ENCODE measurements at regions not wholly inside any gene's neighbourhood (a gene's known extent, or its start where the extent isn't known, plus 50 kb on each side); places are given as distances from the start of the nearest gene placed in this dataset.
"Not testable (repeated sequence)": the region's sequence is repeated elsewhere in the genome, so short reads cannot be mapped to it uniquely, and the experiment has no call there.

DNA sequence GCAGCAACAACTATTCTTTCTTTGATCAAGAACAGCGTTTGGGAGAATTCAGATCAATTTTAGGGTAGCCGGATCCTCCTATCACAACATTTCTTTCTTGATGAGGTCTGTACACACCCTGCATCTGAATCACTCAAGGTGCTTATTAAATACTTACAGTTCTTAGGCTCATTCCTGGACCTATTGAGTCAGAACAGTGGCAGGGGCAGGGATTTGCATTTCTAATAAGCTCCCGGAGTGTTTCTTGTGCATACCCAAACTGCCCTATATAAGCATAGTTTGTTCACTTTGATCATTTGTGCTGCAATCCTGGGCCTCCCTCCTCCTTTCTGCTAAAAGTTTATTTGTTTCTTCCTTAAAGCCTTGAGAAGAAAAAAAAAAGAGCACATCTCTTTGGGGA is 80.5 kb upstream of the RPH3A start:
- intact Hi-C loops (cut with DNase I): no loop called here
- DNase-seq: no peak

DNA sequence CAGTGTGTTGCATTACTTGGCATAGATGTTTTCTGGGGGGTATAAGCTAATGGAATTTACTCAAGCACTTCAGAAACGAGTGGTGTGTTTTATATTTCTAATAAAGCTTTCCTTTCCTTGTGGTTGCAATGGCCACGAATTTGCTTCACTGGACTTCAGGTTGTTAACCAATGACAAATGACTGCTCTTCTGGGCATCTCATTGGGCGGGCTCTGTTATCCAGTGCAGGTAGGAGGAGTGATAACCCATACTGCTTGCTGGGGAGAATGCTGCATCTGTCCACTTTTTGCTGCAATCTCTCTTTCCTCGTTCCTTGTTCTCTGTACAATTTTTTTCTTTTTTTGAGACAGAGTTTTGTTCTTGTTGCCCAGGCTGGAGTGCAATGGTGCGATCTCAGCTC is 80.0 kb upstream of the RPH3A start:
- Histone ChIP-seq H3K4me3 (no peak overlapping the region), H3K36me3 (no peaks in the 10 kb centered on the region), H3K4me1 (no peaks in the 10 kb centered on the region), H3K9me3 (no peaks in the 10 kb centered on the region), H3K27me3 (peaks cover 0 to 2% (median 0%) of the 10 kb centered on the region in 4 donors), H3K27ac (no peak overlapping the region)
- intact Hi-C loops (cut with DNase I): no loop called here
- WGBS, 2 donors: 37 to 41% methylated on average over 5 of the region's 5 CpGs
- TF ChIP-seq, protein P1, sequence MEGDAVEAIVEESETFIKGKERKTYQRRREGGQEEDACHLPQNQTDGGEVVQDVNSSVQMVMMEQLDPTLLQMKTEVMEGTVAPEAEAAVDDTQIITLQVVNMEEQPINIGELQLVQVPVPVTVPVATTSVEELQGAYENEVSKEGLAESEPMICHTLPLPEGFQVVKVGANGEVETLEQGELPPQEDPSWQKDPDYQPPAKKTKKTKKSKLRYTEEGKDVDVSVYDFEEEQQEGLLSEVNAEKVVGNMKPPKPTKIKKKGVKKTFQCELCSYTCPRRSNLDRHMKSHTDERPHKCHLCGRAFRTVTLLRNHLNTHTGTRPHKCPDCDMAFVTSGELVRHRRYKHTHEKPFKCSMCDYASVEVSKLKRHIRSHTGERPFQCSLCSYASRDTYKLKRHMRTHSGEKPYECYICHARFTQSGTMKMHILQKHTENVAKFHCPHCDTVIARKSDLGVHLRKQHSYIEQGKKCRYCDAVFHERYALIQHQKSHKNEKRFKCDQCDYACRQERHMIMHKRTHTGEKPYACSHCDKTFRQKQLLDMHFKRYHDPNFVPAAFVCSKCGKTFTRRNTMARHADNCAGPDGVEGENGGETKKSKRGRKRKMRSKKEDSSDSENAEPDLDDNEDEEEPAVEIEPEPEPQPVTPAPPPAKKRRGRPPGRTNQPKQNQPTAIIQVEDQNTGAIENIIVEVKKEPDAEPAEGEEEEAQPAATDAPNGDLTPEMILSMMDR (IDR thresholded peaks at IDR 0.05): no peak
- FAIRE-seq (no peak), ATAC-seq (no peak), DNase-seq (no peak)

More for the DNA sequence above, 80.5 kb upstream of the RPH3A start:
- Histone ChIP-seq H3K4me1 (no peaks in the 10 kb centered on the region), H3K27me3 (peaks cover 0 to 2% (median 0%) of the 10 kb centered on the region in 4 donors), H3K36me3 (no peaks in the 10 kb centered on the region), H3K27ac (no peak overlapping the region), H3K9me3 (no peaks in the 10 kb centered on the region), H3K4me3 (no peak overlapping the region)
- TF ChIP-seq, protein P1 (IDR thresholded peaks at IDR 0.05): no peak
- 55 to 68% methylated on average over 3 of the region's 3 CpGs for WGBS, 2 donors
- ATAC-seq: no peak
- FAIRE-seq: no peak

DNA sequence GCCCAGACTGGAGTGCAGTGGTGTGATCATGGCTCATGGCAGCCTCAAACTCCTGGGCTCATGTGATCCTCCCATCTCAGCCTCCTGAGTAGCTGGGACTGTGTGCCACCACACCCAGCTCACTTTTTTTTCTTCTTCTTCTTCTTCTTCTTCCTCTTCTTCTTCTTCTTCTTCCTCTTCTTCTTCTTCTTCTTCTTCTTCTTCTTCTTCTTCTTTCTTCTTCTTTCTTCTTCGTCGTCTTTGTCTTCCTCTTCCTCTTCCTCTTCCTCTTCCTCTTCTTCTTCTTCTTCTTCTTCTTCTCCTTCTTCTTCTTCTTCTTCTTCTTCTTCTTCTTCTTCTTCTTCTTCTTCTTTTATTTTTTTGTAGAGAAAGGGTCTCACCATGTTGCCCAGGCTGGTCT is 78.8 kb upstream of the RPH3A start:
- DNase-seq; H3K4me1 ChIP-seq; intact Hi-C loops (cut with DNase I); H3K4me3 ChIP-seq; H3K27ac ChIP-seq; ATAC-seq; H3K9me3 ChIP-seq; H3K36me3 ChIP-seq; H3K27me3 ChIP-seq; FAIRE-seq: not testable (repeated sequence)
- WGBS, 2 donors: 45 to 50% methylated on average over 2 of the region's 2 CpGs

DNA sequence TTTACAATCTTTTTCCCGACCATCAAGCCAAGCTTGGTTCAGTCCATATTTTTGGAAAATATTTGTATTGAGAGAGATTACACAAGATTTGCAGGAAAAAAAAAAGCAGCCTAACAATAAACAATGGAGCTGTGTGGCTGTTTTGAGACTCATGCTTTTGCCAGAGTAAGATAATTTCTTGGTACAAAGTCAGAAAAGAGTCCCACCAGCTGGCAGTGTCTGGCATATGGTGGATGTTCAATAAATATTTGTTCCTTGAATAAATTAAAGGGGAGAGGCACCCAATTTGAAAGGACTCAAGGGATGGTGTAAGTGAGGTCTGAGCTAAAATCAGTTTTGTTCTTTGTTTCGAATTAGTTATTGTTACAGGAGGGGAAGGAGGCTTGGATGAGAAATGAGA is 78.1 kb upstream of the RPH3A start:
- Histone ChIP-seq H3K36me3 (no peaks in the 10 kb centered on the region), H3K4me1 (no peaks in the 10 kb centered on the region), H3K27ac (no peak overlapping the region), H3K9me3 (no peaks in the 10 kb centered on the region), H3K27me3 (no peaks in the 10 kb centered on the region), H3K4me3 (no peak overlapping the region)
- no peak for DNase-seq
- intact Hi-C loops (cut with DNase I): no loop called here
- FAIRE-seq: no peak
- ATAC-seq: no peak
- 42 to 48% methylated on average over 2 of the region's 2 CpGs for WGBS, 2 donors
- TF ChIP-seq, protein P1 (IDR thresholded peaks at IDR 0.05): no peak

DNA sequence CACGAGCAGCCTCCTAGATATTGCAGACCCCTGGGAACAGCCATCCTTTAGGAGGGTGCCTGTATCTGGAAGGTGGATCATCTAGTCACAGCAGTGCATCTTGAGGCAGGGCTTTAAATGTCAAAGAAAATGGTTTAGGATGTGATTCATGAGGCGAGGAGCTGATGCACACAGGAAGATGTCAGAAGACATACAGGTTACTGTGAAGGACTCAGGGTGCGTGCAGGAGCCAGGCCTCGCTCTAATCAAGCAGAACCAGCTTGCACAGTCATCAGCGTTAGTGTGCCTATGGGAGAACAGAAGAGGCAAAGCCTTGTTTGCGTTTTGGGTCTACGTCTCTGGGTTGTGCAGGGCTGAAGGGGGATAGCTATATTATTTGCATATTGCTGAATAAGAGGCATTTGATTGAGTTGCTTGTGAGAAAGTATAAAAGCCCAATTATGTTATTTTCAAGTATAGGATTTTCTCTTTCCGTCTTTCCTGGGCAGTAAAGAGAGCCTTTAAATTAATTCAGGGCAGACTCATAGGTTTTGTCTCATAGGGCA is 77.3 kb upstream of the RPH3A start:
- ATAC-seq (no peak), DNase-seq (no peak), FAIRE-seq (no peak)
- Histone ChIP-seq H3K36me3 (no peaks in the 10 kb centered on the region), H3K27ac (no peak overlapping the region), H3K27me3 (no peaks in the 10 kb centered on the region), H3K9me3 (no peaks in the 10 kb centered on the region), H3K4me3 (no peak overlapping the region), H3K4me1 (no peaks in the 10 kb centered on the region)
- intact Hi-C loops (cut with DNase I): no loop called here
- TF ChIP-seq, protein P1 (IDR thresholded peaks at IDR 0.05): no peak
- WGBS, 2 donors: 59 to 75% methylated on average over 8 of the region's 8 CpGs
